NT2/D1 (cell line): ENCODE measurements at regions not wholly inside any gene's neighbourhood (a gene's known extent, or its start where the extent isn't known, plus 50 kb on each side); places are given as distances from the start of the nearest gene placed in this dataset.

Experiments
- SUZ12 ChIP-seq: IDR thresholded peaks from 2 replicates; pipeline ENCODE4 v1.6.1; 2011; ENCODE audit not compliant: insufficient read length, insufficient read depth; ENCODE audit errors: extremely low read depth
- YY1 ChIP-seq: IDR thresholded peaks from 2 replicates; pipeline ENCODE4 v1.6.1; 2011; ENCODE audit not compliant: insufficient read length, insufficient read depth
- ZNF274 ChIP-seq: IDR thresholded peaks from 2 replicates; pipeline ENCODE4 v1.6.1; 2011; ENCODE audit warnings: mild to moderate bottlenecking, low read depth, low read length

- TF ChIP-seq YY1: no peak
- no peak for TF ChIP-seq SUZ12
- TF ChIP-seq ZNF274: no peak
Observed at GRCh38 chr9:99298614-99299013, 76.5 kb downstream of the SEC61B start.
